ENCODE measurements at regions not wholly inside any gene's neighbourhood (a gene's known extent, or its start where the extent isn't known, plus 50 kb on each side); places are given as distances from the start of the nearest gene placed in this dataset.

- no peak for TF ChIP-seq MBD1 (CRISPR knock-in tag; IDR thresholded peaks at IDR 0.05)
- TF ChIP-seq CHD4 (IDR thresholded peaks at IDR 0.05; ENCODE audit: insufficient read depth, insufficient replicate concordance, low read depth, low read length, poor library complexity, severe bottlenecking) = no peak
- TF ChIP-seq E2F5 (CRISPR knock-in tag; IDR thresholded peaks at IDR 0.05) = no peak
- no peak for TF ChIP-seq ZNF778 (CRISPR knock-in tag; IDR thresholded peaks at IDR 0.05)
- no peak for TF ChIP-seq TBP (optimal IDR thresholded peaks at IDR 0.05; ENCODE audit: low read depth, low read length)
- TF ChIP-seq TAF9B (IDR thresholded peaks at IDR 0.05; ENCODE audit: partially characterized antibody) = no peak
Measured at GRCh38 chr14:45373877-45374276, 120.9 kb upstream of the MIS18BP1 start (continued).

- H3K27ac ChIP-seq (ENCODE audit: extremely low read depth, low read depth, low read length) = no peak overlapping the region
- DNase-seq (ENCODE audit: extremely low read depth in 1 of 4, low spot score in 3 of 4) (no peak), ATAC-seq (no peak), FAIRE-seq (no peak)
- no peak overlapping the region for H3K4me2 ChIP-seq (ENCODE audit: insufficient read depth, low read length)
- H3K9me1 ChIP-seq (ENCODE audit: control insufficient read depth, insufficient read depth, low read length) = no peaks in the 10 kb centered on the region
- H3K36me3 ChIP-seq (ENCODE audit: control insufficient read depth, insufficient read depth, low read length) = no peaks in the 10 kb centered on the region
- POLR2A ChIA-PET = no interaction called here
- H3K27me3 ChIP-seq (ENCODE audit: control insufficient read depth in 2 of 2, insufficient read depth in 2 of 2, low read length in 2 of 2) = no peaks in the 10 kb centered on the region
- no peaks in the 10 kb centered on the region for H3K9me3 ChIP-seq (replicated peaks; ENCODE audit: control insufficient read depth, insufficient read depth, low read depth, low read length)
- H2AFZ ChIP-seq (ENCODE audit: low read depth, low read length) = no peak overlapping the region
- H3K79me2 ChIP-seq (ENCODE audit: control insufficient read depth, insufficient read depth, low read length) = no peaks in the 10 kb centered on the region
- no peak overlapping the region for H3K4me3 ChIP-seq
- H3K4me1 ChIP-seq (replicated peaks in 1 of 2; ENCODE audit: control insufficient read depth in 2 of 2, insufficient read depth in 2 of 2, low read length in 2 of 2) = no peaks in the 10 kb centered on the region
- BruUV-seq (replicated peaks) = no TSS peak
- no peaks in the 10 kb centered on the region for H4K20me1 ChIP-seq (replicated peaks; ENCODE audit: control insufficient read depth, insufficient read depth, low read length)
- in situ Hi-C loops (cut with MboI) (no loop called here), intact Hi-C loops (cut with micrococcal nuclease) (no loop called here)
- WGBS (ENCODE audit: insufficient coverage, low coverage, missing lambda C conversion rate) = 0% methylated on average over 4 of the region's 4 CpGs
- H3K9ac ChIP-seq (ENCODE audit: insufficient read depth in 1 of 2, low read depth in 2 of 2, low read length in 2 of 2) = no peak overlapping the region
- CTCF ChIA-PET (ENCODE audit: low intra/inter-chr PET ratio) = no interaction called here
- TF ChIP-seq NKRF (IDR thresholded peaks at IDR 0.05; ENCODE audit: borderline replicate concordance) (no peak), CHD2 (IDR thresholded peaks at IDR 0.05; ENCODE audit: low read depth, low read length) (no peak)
Measured at GRCh38 chr14:45364565-45365156, 111.7 kb upstream of the MIS18BP1 start.
